Left ventricle myocardium inferior (tissue), 1 donor: ENCODE measurements at regions not wholly inside any gene's neighbourhood (a gene's known extent, or its start where the extent isn't known, plus 50 kb on each side); places are given as distances from the start of the nearest gene placed in this dataset.

Source experiments
- DNase-seq: peaks from one replicate; pipeline ENCODE4 v3.0.0-alpha.2; 2020
- H3K27ac ChIP-seq: fragments of 200-600 bp; replicated peaks from 2 replicates; pipeline ENCODE4 v1.8.0; 2021
- H3K27me3 ChIP-seq: fragments of 200-600 bp; 2 replicates; pipeline ENCODE4 v1.8.0; 2021; ENCODE audit warnings: low read depth
- H3K36me3 ChIP-seq: fragments of 200-600 bp; 2 replicates; pipeline ENCODE4 v1.8.0; 2021
- H3K4me1 ChIP-seq: fragments of 200-600 bp; 2 replicates; pipeline ENCODE4 v1.8.0; 2021
- H3K4me3 ChIP-seq: fragments of 200-600 bp; 2 replicates; pipeline ENCODE4 v1.8.0; 2021; ENCODE audit warnings: mild to moderate bottlenecking, moderate library complexity
- H3K9me3 ChIP-seq: fragments of 200-600 bp; replicated peaks from 2 replicates; pipeline ENCODE4 v1.8.0; 2021
- intact Hi-C: fragments of 100-400 bp; cut with micrococcal nuclease; formaldehyde crosslinking; loops from one replicate; pipeline ENCODE4 v1.11.0; 2022
- TF ChIP-seq, protein P1 (sequence below): fragments of 200-600 bp; IDR thresholded peaks from 2 replicates; pipeline ENCODE4 v1.8.0; 2021; ENCODE audit warnings: antibody characterized with exemption, mild to moderate bottlenecking, borderline replicate concordance
- donor health status: DM: no; HTN: yes; CAD: no; lungs with severe emphysema.

DNA sequence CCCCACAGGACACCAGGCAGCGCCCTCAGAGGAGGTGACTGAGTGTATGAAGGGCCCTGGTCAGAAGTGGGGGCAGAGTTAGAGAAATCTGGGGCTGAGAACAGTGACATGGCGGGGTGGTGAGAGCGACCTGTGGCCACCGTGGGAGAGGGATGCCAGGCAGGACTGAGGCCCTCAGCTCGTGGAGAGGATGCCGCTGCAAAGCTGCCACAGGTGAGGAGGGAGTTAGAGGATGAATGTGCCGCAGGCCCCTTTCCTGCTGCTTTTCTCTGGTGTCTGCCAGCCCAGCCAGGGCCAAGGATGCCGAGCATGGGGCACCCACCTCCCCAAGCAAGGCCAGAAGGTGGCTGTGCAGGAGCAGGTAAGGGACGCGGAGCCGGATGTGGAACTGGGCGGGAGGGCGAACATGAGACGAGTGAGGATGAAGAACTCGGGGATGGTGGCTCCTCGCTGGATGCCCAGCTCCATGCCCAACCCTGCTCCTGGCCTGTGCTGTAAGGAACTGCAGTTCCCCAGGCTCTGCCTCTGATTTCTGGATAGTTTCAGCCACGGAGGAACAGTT lies 269.2 kb upstream of the HDAC4 start:
- no peaks in the 10 kb centered on the region for H3K9me3 ChIP-seq
- H3K36me3 ChIP-seq = no peaks in the 10 kb centered on the region
- DNase-seq = no peak
- TF ChIP-seq, protein P1, sequence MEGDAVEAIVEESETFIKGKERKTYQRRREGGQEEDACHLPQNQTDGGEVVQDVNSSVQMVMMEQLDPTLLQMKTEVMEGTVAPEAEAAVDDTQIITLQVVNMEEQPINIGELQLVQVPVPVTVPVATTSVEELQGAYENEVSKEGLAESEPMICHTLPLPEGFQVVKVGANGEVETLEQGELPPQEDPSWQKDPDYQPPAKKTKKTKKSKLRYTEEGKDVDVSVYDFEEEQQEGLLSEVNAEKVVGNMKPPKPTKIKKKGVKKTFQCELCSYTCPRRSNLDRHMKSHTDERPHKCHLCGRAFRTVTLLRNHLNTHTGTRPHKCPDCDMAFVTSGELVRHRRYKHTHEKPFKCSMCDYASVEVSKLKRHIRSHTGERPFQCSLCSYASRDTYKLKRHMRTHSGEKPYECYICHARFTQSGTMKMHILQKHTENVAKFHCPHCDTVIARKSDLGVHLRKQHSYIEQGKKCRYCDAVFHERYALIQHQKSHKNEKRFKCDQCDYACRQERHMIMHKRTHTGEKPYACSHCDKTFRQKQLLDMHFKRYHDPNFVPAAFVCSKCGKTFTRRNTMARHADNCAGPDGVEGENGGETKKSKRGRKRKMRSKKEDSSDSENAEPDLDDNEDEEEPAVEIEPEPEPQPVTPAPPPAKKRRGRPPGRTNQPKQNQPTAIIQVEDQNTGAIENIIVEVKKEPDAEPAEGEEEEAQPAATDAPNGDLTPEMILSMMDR = no peak
- peaks cover 30% of the 10 kb centered on the region for H3K27me3 ChIP-seq
- H3K4me1 ChIP-seq = no peaks in the 10 kb centered on the region
- intact Hi-C loops = no loop called here
- no peak overlapping the region for H3K4me3 ChIP-seq
- H3K27ac ChIP-seq = no peak overlapping the region

- Histone ChIP-seq H3K9me3 (no peaks in the 10 kb centered on the region), H3K36me3 (no peaks in the 10 kb centered on the region), H3K27ac (no peak overlapping the region), H3K4me1 (no peaks in the 10 kb centered on the region), H3K4me3 (no peak overlapping the region), H3K27me3 (peaks cover 33% of the 10 kb centered on the region)
- TF ChIP-seq, protein P1 = no peak
- no peak for DNase-seq
- intact Hi-C loops = no loop called here
These were observed 268.5 kb upstream of the HDAC4 start for GRCh38 chr2:239669181-239669898.

- intact Hi-C loops = no loop called here
- H3K27me3 ChIP-seq = peaks cover 40% of the 10 kb centered on the region
- no peak overlapping the region for H3K4me3 ChIP-seq
- TF ChIP-seq, protein P1 = no peak
- DNase-seq = no peak
- no peaks in the 10 kb centered on the region for H3K4me1 ChIP-seq
- no peaks in the 10 kb centered on the region for H3K9me3 ChIP-seq
- H3K36me3 ChIP-seq = no peaks in the 10 kb centered on the region
- H3K27ac ChIP-seq = no peak overlapping the region
These were observed 267.8 kb upstream of the HDAC4 start for GRCh38 chr2:239668651-239669050.

GRCh38 chr2:239668042-239668441 lies 267.2 kb upstream of the HDAC4 start:
- H3K36me3 ChIP-seq = no peaks in the 10 kb centered on the region
- no peak overlapping the region for H3K27ac ChIP-seq
- TF ChIP-seq, protein P1 = no peak
- peaks cover 46% of the 10 kb centered on the region for H3K27me3 ChIP-seq
- no peak for DNase-seq
- H3K4me3 ChIP-seq = no peak overlapping the region
- intact Hi-C loops = no loop called here
- H3K9me3 ChIP-seq = no peaks in the 10 kb centered on the region
- no peaks in the 10 kb centered on the region for H3K4me1 ChIP-seq

- H3K4me1 ChIP-seq = peaks cover under 1% of the 10 kb centered on the region
- TF ChIP-seq, protein P1 = no peak
- no peak overlapping the region for H3K4me3 ChIP-seq
- H3K27ac ChIP-seq = no peak overlapping the region
- peaks cover 52% of the 10 kb centered on the region for H3K27me3 ChIP-seq
- H3K36me3 ChIP-seq = no peaks in the 10 kb centered on the region
- DNase-seq = no peak
- intact Hi-C loops = no loop called here
- H3K9me3 ChIP-seq = no peaks in the 10 kb centered on the region
These were observed 266.7 kb upstream of the HDAC4 start for GRCh38 chr2:239667431-239667985.
